HTR-8/SVneo (cell line): ENCODE measurements at regions not wholly inside any gene's neighbourhood (a gene's known extent, or its start where the extent isn't known, plus 50 kb on each side); places are given as distances from the start of the nearest gene placed in this dataset.
"Not testable (repeated sequence)": the region's sequence is repeated elsewhere in the genome, so short reads cannot be mapped to it uniquely, and the experiment has no call there.

Source experiments
- DNase-seq: peaks from one replicate; pipeline ENCODE4 v3.0.0; 2011; ENCODE audit warnings: low spot score, mixed read lengths; ENCODE audit not compliant: insufficient read length
- FAIRE-seq: peaks from 2 replicates; lab custom pipeline; 2011; peaks lifted over from hg19 to GRCh38; lab: Jason Lieb, UNC

DNA sequence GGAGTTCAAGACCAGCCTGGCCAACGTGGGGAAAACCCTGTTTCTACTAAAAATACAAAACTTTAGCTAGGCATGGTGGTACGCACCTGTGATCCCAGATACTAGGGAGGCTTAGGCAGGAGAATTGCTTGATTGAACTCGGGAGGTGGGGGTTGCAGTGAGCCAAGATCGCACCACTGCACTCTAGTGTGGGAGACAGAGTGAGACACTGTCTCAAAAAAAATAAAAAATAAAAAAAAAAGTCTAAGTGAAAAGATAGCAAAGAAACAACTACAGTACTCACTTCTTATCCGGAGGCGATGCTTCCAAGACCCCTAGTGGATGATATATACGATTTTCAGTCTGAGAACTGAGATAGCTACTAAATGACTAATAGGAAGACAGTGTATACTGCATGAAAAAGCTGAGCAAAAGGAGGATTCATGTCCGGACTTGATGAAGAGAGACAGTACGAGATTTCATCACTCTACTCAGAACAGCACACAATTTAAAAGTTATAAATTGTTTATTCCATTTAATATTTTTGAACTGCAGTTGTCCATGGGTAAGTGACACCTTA, 138.7 kb upstream of the GOLGA6L6 start:
- not testable (repeated sequence) for DNase-seq, FAIRE-seq

DNA sequence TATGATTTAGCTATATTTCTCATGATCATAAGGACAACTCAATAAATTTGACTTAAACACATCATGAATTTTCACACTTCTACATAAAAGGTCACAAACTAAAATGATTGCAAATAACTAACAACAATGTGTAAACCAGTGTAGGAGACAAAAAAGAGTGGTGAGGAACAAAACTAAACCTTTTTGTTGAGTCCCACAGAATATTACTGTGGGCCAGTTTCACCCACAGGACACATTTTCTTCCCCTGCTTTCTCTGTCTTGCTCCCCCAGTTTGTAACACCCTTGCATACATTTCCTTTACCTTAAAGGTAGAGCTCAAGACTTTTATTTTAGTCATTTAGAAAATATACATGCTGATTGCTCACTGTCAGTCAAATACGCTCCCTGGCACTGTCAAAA, 130.9 kb upstream of the GOLGA6L6 start:
- FAIRE-seq = no peak

DNA sequence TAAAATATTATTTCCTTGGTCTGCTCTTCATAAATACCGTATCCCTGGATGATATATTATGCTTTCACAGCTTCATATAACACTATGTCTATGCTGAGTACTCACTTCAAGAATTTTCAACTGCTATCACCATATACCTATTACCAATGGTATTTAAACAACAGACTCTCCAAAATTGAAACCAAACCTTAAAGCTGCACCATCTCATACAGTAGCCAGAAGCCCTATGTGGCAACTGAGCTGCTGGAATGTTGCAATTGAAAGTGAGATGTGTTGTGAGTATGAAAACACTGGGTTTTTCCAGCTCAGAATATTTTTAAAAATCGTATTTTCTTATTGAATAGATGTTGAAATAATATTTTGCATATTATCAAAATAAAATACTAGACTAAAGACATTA, 130.1 kb upstream of the GOLGA6L6 start:
- DNase-seq = no peak
- FAIRE-seq = no peak

More for the DNA sequence above, 130.9 kb upstream of the GOLGA6L6 start:
- DNase-seq = no peak

DNA sequence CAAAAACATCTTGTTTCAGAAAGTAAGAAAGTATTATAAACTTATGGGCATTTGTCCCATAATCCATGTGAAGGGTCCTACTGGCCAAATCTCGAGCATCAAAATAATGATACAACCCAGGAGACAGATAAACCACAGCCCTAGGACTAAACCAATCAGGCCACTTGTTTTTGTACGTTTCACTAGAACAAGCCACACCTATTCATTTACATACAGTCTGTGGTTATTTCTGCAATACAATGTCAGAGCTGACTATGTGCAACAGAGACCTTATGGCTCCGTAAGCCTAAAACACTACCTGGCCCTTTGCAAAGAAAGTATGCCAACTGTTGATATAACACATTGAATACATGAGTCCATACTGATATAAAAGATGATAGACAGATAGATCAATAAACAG, 124.8 kb upstream of the GOLGA6L6 start:
- not testable (repeated sequence) for DNase-seq
- FAIRE-seq = peak; percentile 82

DNA sequence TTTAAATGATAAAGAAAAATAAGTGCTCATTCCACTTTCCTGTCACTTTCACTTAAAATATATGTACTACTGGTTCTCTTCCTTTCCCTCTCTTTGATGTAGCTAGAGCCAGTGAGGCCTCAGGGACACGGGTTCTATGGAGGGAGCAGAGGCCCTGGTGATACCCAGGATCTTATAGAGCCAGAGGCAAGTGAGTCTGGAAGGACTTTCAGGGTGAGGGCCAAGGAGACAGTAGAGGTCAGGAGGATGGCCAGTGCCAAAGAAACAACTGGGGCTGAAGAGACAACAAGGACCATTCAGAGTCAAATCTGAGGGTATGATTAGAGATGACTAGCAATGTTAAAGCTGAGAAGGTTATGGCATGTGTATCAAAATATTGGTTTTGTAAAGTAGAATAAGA, 124.1 kb upstream of the GOLGA6L6 start:
- FAIRE-seq (no peak), DNase-seq (no peak)

DNA sequence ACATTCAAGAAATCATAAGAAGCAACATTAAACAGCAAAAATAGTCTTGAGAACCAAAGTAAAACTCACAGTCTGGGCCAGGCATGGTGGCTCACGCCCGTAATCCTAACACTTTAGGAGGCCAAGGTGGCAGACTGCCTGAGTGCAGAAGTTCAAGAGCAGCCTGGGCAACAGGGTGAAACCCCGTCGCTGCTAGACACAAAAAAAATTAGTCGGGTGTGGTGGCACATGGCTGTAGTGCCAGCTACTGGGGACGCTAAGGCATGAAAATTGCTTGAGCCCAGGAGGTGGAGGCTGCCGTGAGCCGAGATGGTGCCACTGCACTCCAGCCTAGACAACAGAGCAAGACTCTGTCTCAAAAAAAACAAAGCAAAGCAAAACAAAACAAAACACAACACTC, 117.7 kb upstream of the GOLGA6L6 start:
- no peak for DNase-seq
- no peak for FAIRE-seq

DNA sequence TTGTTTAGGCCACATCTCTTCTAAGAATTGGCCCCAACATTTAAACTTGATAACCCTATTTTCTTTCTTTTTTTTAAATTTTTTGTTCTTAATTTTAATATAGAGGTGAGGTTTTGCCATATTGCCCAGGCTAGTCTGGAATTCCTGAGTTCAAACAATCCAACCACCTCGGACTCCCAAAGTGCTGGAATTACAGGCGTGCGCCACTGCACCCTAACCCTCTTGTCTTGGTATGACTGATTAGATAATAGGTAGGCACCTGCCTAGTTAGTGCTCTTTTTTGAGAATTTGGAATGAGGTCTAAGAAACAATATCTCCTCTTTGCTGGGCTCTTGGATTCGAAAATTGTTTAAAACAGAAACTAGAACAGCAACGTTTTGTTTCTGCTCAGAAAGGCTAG, 116.4 kb upstream of the GOLGA6L6 start:
- FAIRE-seq (no peak), DNase-seq (no peak)

DNA sequence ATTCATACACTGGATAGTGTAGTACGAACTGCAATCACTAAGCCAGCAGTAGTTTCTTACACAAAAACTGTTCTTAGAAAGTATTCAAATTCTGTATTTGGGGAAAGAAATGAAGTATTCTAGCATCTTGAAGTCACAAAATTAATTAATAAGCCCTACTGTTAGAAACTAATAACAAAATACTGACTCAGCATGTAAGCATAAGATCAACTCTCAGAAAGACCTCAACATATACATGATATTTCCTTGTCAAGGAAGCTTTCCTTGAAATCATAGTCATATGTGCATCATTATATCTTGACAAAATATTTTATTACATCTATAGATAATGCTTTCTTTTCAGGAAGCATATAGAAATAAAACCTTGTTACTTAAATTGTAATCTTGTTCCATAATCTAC, 115.5 kb upstream of the GOLGA6L6 start:
- DNase-seq (no peak), FAIRE-seq (no peak)

DNA sequence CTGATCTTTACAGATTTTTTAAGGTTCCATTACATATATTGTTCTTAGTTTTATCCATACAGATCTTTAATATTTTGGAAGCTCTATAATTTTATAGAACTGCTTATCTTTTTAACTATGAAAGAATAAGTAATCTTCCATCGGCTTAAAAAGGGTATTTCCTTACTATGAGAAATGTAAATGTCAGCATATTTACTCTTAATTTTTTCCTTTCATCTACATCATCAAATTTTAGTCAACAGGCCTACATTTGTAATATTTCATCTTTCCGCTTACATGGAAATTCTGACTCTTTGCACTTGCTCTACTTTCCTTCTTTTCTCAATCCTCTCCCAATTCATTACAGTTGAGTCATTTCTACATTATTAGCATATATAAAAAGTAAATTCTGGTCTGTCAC, 111.3 kb upstream of the GOLGA6L6 start:
- no peak for FAIRE-seq
- no peak for DNase-seq

DNA sequence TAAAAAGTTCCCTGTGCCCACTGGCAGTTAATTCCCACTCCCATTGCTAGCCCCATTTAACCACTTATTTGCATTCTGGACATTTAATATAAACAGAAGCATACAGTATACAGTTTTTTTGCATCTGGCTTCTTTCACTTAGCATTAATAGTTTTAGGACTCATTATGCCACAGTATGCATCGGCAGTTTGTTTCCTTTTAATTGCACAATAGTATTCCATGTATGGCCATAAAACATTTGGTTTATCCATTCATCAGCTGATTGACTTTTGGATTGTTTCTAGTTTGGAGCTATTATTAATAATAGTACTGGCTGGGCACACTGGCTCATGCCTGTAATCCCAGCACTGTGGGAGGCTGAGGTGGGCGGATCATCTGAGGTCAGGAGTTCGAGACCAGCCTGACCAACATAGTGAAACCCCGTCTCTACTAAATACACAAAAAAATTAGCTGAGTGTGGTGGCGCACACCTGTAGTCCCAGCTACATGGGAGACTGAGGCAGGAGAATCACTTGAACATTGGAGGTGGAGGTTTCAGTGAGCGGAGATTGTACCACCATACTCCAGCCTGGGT, 106.9 kb upstream of the GOLGA6L6 start:
- not testable (repeated sequence) for DNase-seq, FAIRE-seq

DNA sequence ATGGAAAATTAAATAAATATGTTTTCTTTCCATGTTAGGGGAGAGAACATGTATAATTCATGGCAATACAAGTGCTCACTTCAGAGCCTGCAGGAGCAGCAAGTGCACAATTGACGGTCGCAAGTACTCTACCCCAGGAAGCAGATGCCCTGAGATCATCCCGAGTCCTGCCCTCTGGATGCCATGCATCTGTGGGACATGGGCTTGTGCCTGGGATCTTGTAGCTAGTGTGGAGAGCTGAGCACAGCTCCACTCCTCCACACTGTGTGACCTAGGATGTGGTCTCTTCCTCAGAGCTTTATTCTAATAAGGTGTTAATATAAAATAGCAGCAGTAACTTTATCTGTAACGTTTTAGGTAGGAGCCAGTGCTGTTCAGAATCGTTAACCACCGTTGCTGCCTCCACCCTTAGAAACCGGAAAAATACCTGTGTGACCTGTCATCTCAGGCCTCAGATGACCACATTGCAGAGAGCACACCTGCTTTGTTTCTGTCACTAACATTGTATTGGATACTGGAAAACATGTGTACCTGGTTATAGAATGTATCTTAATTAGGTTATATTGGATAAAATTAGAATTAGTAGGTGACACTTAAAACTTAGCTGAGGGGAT, 105.0 kb upstream of the GOLGA6L6 start:
- DNase-seq = no peak
- no peak for FAIRE-seq

DNA sequence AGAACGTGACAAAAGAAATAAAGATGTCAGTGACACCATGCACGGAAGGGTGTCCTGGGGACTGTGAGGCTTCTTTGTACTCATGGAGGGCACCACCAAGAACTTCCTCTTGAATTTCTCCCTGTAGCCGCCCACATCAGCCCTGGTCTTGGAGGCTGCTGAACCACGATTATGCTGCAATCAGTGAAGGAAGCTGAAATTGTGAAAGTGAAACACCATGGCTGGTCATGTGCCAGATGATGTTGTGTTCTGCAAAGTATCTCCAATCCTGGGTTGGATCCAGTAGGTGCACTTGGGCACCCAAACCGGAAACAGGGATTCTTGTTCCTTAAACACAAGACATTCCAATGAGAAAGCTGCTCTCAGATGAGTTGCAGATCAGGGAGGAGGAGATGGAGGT, 104.4 kb upstream of the GOLGA6L6 start:
- DNase-seq = no peak
- no peak for FAIRE-seq

DNA sequence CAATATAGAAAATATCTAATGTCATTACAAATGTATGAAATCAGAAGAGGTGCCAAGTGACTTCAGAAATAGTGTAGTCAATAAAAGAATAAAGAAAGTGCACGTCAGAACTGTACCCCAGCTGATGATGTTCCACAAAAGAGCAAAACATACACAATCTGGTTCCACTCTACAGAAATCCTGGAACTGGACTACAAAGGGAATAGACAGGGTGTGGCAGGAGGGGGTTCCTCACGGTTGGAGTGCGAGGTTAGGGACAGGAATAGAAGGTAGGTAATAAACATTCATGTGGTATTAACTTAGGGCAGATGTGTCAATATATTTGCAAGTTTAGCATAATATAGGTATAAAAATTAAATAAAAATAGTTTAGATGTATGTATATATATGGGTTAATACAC, 103.3 kb upstream of the GOLGA6L6 start:
- no peak for DNase-seq
- FAIRE-seq = no peak

DNA sequence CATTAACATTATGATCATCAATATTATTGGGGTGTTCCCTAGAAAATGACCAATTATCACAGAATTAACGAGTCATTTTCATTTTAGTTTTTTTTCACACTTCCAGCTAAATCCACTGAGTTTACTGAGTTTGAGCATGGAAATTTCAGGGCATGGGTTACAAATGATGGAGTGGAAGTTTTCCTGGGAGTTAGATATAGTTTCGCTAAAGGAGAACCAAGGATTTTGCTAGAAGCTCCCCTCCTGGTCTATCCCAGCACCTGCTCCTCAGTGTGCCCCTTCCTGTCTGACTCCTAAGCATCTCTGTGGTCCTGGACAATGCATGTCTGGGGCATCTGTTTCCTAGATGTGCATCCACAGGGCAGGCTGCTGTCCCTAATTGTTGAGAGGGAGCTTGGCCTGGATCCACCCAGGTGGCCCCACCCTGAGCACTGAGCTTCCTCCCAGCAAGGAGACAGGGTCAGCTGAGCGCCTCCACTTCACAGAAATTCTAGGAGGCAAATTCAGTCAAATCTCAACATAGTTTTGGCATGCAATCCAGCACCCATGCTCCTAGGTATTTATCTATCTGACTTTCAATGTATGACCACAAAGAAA, 102.3 kb upstream of the GOLGA6L6 start:
- DNase-seq = no peak
- no peak for FAIRE-seq

DNA sequence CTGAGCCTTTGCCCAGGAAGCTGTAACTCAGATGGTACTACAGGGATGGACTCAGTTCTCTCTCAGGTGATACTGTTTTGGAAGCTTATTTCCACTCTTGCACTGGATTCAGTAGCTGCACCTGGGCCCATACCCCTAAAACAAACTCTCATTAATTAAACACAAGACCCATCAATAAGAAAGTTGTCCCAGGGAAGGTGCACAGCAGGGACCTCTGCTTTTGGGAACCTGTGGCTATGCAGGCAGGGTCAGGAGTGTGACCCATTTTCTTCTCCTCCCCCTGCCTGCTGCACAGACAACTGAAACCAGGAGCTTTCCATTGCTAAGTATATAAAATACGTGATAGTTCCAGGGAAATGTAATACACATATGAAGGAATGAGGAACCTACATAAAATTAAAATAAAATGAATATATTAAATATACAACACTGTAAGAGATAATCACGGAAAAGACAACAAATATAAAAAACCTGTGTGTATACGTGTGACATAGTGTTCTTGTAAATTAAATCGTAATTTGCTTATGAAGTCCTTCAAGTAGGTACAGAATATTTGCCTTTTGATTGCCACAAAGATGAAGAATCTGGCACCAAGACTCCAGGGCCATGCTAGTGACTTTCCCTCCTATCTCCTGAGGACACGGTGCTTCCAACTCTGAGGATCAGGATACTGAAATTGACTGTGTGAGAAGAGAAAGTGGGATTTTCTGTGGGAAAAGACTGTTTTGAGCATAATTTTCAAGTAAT, 101.6 kb upstream of the GOLGA6L6 start:
- DNase-seq = no peak
- no peak for FAIRE-seq

DNA sequence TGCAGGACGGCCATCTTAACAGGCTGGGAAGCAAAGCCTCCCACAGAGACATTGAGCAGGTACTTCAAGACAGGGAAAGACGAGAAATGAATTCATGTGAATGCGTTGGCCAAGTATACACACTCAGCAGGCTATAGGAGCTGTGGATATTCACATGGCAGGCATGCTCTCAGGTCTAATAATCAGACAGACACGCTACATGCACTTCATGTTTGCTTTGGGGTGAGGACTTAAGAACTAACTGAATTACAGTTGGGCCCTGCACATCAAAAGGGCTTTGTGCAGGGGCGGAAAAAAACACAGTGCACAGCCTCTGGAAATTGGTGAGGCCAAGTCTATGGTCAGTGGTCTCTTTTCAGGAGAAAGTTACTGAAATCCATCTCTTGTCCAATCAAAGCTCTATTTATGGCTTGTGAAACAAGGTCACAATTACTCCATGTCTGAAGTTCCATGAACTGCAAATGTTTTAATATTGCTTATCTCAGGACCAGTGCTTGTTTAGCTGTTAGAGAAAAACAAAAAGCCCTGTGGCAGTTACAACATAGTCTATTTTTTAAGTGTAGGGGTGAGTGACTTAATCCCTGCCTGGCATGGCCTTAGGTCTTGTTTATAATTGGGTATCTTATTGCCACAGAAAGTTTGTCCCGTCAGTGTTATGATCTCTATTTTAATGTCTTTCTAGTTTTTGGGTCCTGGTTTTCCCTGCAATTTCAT, 100.6 kb upstream of the GOLGA6L6 start:
- FAIRE-seq (no peak), DNase-seq (no peak)

DNA sequence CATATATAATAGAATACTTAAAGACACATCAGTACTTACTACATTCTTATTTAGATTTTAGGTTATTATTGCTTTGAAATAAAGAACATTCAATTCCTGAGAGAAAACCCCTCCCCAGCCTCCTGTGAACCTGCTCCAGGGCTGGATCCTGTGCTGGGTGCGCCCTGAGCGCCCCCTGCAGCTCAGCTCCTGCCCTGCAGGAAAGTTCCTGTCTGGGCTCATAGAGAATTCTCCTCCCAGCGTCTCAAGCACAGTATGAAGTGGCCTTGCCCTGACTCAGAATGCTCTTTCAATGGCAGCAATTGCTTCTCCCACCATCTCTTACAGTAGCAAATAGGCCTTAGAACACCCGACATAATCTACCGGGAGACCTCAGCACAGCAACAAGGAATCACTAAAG, 98.8 kb upstream of the GOLGA6L6 start:
- FAIRE-seq, DNase-seq: not testable (repeated sequence)

DNA sequence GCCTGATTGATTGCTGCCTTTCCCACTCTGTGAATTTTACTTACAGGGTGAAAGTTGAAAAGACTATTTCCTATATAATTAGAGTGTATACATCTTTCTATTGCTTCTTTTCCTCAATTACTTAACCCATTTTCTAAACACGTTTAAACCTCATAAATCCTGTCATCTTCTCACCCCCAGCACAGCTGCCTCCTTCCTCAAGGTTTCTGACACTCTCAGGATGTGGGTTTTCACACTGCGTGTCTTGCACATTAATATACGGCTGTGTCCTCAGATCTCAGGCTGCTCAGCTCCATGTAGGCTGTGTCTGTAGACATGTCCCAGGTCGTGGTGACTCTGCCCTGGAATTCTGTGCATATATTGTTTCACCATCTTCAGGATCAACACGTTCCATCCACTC, 97.6 kb upstream of the GOLGA6L6 start:
- DNase-seq = not testable (repeated sequence)

DNA sequence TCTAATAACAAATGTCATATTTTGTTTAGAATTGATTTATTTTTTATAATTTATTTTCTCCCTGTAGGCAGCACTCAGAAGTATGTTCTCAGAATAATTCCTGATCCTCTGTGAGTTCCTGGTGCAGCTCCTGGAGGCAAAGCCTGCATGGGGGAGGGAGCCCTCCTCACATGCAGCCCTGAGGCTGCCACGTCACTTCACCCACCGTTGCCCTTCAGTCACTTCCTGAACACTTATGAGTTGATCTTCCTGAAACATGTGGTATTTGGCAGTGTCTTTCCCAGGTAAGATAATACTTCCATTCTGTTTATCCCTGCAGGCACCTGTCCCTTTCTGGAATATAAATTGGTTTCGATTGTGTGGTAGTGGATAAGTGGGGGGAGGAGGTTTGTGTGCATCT, 95.9 kb upstream of the GOLGA6L6 start:
- DNase-seq, FAIRE-seq: not testable (repeated sequence)

More for the DNA sequence above, 97.6 kb upstream of the GOLGA6L6 start:
- not testable (repeated sequence) for FAIRE-seq

DNA sequence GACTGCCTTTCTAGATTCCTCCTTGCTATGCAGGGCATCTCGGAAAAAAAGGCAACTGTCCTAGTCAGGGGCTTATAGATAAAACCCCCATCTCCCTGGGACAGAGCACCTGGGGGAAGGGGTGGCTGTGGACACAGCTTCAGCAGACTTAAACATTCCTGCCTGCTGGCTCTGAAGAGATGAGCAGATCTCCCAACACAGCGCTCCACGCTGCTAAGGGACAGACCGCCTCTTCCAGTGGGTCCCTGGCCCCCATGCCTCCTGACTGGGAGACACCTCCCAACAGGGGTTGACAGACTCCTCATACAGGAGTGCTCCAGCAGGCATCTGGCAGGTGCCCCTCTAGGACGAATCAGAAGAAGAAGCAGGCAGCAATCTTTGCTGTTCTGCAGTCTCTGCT, 87.9 kb upstream of the GOLGA6L6 start:
- FAIRE-seq, DNase-seq: not testable (repeated sequence)
